ENCODE measurements at regions not wholly inside any gene's neighbourhood (a gene's known extent, or its start where the extent isn't known, plus 50 kb on each side); places are given as distances from the start of the nearest gene placed in this dataset.

DNA sequence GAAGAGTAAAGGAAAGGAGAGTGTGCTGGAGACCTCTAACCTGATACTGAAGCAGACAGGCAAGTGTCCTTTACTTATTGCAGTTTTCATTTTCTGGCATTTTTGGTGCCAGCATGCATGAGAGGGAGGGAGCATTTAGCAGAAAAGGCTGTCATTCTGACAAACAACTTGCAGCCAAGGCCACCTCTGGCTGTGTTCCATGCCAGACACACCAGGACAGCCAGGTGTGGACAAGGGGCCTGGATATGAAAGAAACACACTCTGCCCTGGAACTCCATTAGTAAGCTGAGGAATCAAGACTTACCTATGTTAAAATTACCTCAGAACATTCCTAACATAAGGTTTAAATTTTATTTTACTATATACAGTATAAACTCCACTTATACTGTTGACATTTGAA is 365.4 kb upstream of the CAMK1G start:
- TF ChIP-seq, protein P1, sequence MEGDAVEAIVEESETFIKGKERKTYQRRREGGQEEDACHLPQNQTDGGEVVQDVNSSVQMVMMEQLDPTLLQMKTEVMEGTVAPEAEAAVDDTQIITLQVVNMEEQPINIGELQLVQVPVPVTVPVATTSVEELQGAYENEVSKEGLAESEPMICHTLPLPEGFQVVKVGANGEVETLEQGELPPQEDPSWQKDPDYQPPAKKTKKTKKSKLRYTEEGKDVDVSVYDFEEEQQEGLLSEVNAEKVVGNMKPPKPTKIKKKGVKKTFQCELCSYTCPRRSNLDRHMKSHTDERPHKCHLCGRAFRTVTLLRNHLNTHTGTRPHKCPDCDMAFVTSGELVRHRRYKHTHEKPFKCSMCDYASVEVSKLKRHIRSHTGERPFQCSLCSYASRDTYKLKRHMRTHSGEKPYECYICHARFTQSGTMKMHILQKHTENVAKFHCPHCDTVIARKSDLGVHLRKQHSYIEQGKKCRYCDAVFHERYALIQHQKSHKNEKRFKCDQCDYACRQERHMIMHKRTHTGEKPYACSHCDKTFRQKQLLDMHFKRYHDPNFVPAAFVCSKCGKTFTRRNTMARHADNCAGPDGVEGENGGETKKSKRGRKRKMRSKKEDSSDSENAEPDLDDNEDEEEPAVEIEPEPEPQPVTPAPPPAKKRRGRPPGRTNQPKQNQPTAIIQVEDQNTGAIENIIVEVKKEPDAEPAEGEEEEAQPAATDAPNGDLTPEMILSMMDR (IDR thresholded peaks at IDR 0.05; ENCODE audit: borderline replicate concordance, extremely low read depth, low read length, poor library complexity, severe bottlenecking): no peak
- TF ChIP-seq EZH2 (IDR thresholded peaks at IDR 0.05; ENCODE audit: borderline replicate concordance, low read depth, low read length, severe bottlenecking): no peak

All from DND-41 (cell line).